ENCODE measurements at regions not wholly inside any gene's neighbourhood (a gene's known extent, or its start where the extent isn't known, plus 50 kb on each side); places are given as distances from the start of the nearest gene placed in this dataset.

- H3K27me3 ChIP-seq: no peaks in the 10 kb centered on the region
- no peaks in the 10 kb centered on the region for H3K36me3 ChIP-seq
- H3K4me3 ChIP-seq (ENCODE audit: low read depth, low read length): no peak overlapping the region
- no peaks in the 10 kb centered on the region for H3K9me3 ChIP-seq
- no peaks in the 10 kb centered on the region for H3K4me1 ChIP-seq
- DNase-seq: no peak
- no peak for TF ChIP-seq CTCF (IDR thresholded peaks at IDR 0.05; ENCODE audit: low read depth, low read length)
Measured at GRCh38 chr18:22515250-22515649, 97.5 kb upstream of the CTAGE1 start.

GRCh38 chr18:22517356-22517755, 99.6 kb upstream of the CTAGE1 start:
- Histone ChIP-seq H3K36me3 (no peaks in the 10 kb centered on the region), H3K4me3 (ENCODE audit: low read depth, low read length) (no peak overlapping the region), H3K27me3 (no peaks in the 10 kb centered on the region), H3K9me3 (no peaks in the 10 kb centered on the region), H3K4me1 (no peaks in the 10 kb centered on the region)
- DNase-seq: no peak
- TF ChIP-seq CTCF (IDR thresholded peaks at IDR 0.05; ENCODE audit: low read depth, low read length): no peak

GRCh38 chr18:22521026-22521707, 103.5 kb upstream of the CTAGE1 start:
- Histone ChIP-seq H3K4me3 (ENCODE audit: low read depth, low read length) (no peak overlapping the region), H3K4me1 (no peaks in the 10 kb centered on the region), H3K9me3 (no peaks in the 10 kb centered on the region), H3K36me3 (no peaks in the 10 kb centered on the region), H3K27me3 (no peaks in the 10 kb centered on the region)
- TF ChIP-seq CTCF (IDR thresholded peaks at IDR 0.05; ENCODE audit: low read depth, low read length): no peak
- no peak for DNase-seq

GRCh38 chr18:22523481-22523880, 105.8 kb upstream of the CTAGE1 start:
- Histone ChIP-seq H3K36me3 (no peaks in the 10 kb centered on the region), H3K4me1 (no peaks in the 10 kb centered on the region), H3K4me3 (ENCODE audit: low read depth, low read length) (no peak overlapping the region), H3K9me3 (no peaks in the 10 kb centered on the region), H3K27me3 (no peaks in the 10 kb centered on the region)
- no peak for DNase-seq
- no peak for TF ChIP-seq CTCF (IDR thresholded peaks at IDR 0.05; ENCODE audit: low read depth, low read length)

GRCh38 chr18:22524783-22525182, 107.1 kb upstream of the CTAGE1 start:
- DNase-seq: no peak
- TF ChIP-seq CTCF (IDR thresholded peaks at IDR 0.05; ENCODE audit: low read depth, low read length): no peak
- H3K9me3 ChIP-seq: no peaks in the 10 kb centered on the region

GRCh38 chr18:22525313-22525712, 107.6 kb upstream of the CTAGE1 start:
- H3K4me3 ChIP-seq (ENCODE audit: low read depth, low read length): no peak overlapping the region
- H3K4me1 ChIP-seq: no peaks in the 10 kb centered on the region
- no peaks in the 10 kb centered on the region for H3K36me3 ChIP-seq
- TF ChIP-seq CTCF (IDR thresholded peaks at IDR 0.05; ENCODE audit: low read depth, low read length): no peak
- DNase-seq: no peak
- no peaks in the 10 kb centered on the region for H3K9me3 ChIP-seq
- no peaks in the 10 kb centered on the region for H3K27me3 ChIP-seq

More at GRCh38 chr18:22524783-22525182, 107.1 kb upstream of the CTAGE1 start:
- Histone ChIP-seq H3K36me3 (no peaks in the 10 kb centered on the region), H3K4me3 (ENCODE audit: low read depth, low read length) (no peak overlapping the region), H3K4me1 (no peaks in the 10 kb centered on the region), H3K27me3 (no peaks in the 10 kb centered on the region)

Data from BE2C (cell line).